Tibial artery (tissue), 4 donors: ENCODE measurements at regions not wholly inside any gene's neighbourhood (a gene's known extent, or its start where the extent isn't known, plus 50 kb on each side); places are given as distances from the start of the nearest gene placed in this dataset.

ENCODE experiments used
- DNase-seq, 2 donors: peaks; one replicate each; pipeline ENCODE4 v3.0.0-alpha.2; 2019
- H3K27ac ChIP-seq, 2 donors: fragments of 200-600 bp; sonication (generic) in 1 of 2; 1 replicate in 1 of 2; 2 replicates in 1 of 2; pipeline ENCODE4 v1.5.1; 2018 to 2019; ENCODE audit warnings: mild to moderate bottlenecking in 1 of 2
- H3K27me3 ChIP-seq, 2 donors: fragments of 200-600 bp; sonication (generic) in 1 of 2; one replicate each; pipeline versions ENCODE4 v1.5.1 to v1.6.0; 2016 to 2019
- H3K36me3 ChIP-seq, 3 donors: fragments of 200-600 bp; sonication (generic) in 2 of 3; one replicate each; pipeline ENCODE4 v1.5.1; 2016 to 2019; ENCODE audit warnings: mild to moderate bottlenecking in 2 of 3
- H3K4me1 ChIP-seq, 4 donors: fragments of 200-600 bp; sonication (generic) in 2 of 4; 1 replicate in 3 of 4; 2 replicates in 1 of 4; pipeline ENCODE4 v1.5.1; 2016 to 2019
- H3K4me3 ChIP-seq, 2 donors: fragments of 200-600 bp; sonication (generic) in 1 of 2; 1 replicate in 1 of 2; 2 replicates in 1 of 2; pipeline ENCODE4 v1.5.1; 2018 to 2019; ENCODE audit warnings: mild to moderate bottlenecking in 2 of 2
- H3K9me3 ChIP-seq, 3 donors: fragments of 200-600 bp; sonication (generic) in 1 of 3; one replicate each; pipeline ENCODE4 v1.5.1; 2016 to 2019
- intact Hi-C: fragments of 100-400 bp; cut with DNase I; formaldehyde crosslinking; loops from one replicate; pipeline ENCODE4 v1.15.0; 2023; ENCODE audit warnings: low total_unique reads
- TF ChIP-seq, protein P1 (sequence below), 2 experiments: fragments of 200-600 bp in 1 of 2; fragments of 450-650 bp in 1 of 2; IDR thresholded peaks; one replicate each; pipeline ENCODE4 v1.5.1; 2017 to 2019; ENCODE audit warnings: antibody characterized with exemption in 2 of 2, mild to moderate bottlenecking in 1 of 2, moderate library complexity in 1 of 2

DNA sequence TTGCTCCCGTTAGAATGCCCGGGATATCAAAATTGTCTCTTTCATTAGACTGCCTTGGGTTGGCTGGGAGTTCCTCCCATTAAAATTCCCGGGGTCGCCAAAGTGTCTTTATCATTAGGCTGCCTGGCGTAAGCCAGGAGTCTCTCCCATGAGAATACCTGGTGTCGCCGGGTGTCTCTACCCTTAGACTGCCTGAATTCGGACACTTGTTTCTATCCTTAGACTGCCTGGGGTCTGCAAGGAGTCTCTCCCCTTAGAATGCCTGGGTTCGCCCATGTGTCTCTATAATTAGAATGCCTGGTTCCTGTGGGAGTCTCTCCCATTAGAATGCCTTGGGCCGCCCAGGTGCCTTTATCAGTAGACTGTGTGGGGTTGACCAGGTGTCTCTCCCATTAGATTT lies 1538.2 kb downstream of the UQCRFS1 start:
- TF ChIP-seq, protein P1, sequence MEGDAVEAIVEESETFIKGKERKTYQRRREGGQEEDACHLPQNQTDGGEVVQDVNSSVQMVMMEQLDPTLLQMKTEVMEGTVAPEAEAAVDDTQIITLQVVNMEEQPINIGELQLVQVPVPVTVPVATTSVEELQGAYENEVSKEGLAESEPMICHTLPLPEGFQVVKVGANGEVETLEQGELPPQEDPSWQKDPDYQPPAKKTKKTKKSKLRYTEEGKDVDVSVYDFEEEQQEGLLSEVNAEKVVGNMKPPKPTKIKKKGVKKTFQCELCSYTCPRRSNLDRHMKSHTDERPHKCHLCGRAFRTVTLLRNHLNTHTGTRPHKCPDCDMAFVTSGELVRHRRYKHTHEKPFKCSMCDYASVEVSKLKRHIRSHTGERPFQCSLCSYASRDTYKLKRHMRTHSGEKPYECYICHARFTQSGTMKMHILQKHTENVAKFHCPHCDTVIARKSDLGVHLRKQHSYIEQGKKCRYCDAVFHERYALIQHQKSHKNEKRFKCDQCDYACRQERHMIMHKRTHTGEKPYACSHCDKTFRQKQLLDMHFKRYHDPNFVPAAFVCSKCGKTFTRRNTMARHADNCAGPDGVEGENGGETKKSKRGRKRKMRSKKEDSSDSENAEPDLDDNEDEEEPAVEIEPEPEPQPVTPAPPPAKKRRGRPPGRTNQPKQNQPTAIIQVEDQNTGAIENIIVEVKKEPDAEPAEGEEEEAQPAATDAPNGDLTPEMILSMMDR (IDR thresholded peaks at IDR 0.05), result no peak
- H3K27ac ChIP-seq, result no peak overlapping the region
- peaks cover 0 to 54% (median 0%) of the 10 kb centered on the region in 3 donors for H3K9me3 ChIP-seq
- H3K4me1 ChIP-seq, result no peaks in the 10 kb centered on the region
- DNase-seq, result no peak
- no peaks in the 10 kb centered on the region for H3K27me3 ChIP-seq
- no peak overlapping the region for H3K4me3 ChIP-seq
- no peaks in the 10 kb centered on the region for H3K36me3 ChIP-seq
- intact Hi-C loops, result no loop called here

DNA sequence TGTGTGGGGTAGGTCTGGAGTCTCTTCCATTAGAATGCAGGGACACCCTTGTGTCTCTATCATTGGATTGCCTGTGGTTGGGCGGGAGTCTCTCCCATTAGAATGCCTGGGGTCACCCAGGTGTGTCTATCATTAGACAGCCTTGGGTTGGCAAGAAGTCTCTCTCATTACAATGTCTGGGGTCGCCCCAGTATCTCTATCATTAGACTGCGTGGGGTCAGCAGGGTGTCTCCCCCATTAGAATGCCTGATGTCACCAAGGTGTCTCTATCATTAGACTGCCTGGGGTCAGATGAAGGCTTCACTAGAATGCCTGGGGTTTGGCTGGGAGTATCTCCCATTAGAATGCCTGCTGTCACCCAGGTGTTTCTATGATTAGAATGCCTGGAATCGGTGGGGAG lies 1539.0 kb downstream of the UQCRFS1 start:
- Histone ChIP-seq H3K36me3 (no peaks in the 10 kb centered on the region), H3K27ac (no peak overlapping the region), H3K4me3 (no peak overlapping the region), H3K27me3 (no peaks in the 10 kb centered on the region), H3K4me1 (no peaks in the 10 kb centered on the region), H3K9me3 (peaks cover 0 to 47% (median 0%) of the 10 kb centered on the region in 3 donors)
- TF ChIP-seq, protein P1 (IDR thresholded peaks at IDR 0.05), result no peak
- intact Hi-C loops, result no loop called here
- peak in 1 of 2 donors; percentile 20 for DNase-seq

GRCh38 chr19:27672309-27673047 lies 1540.5 kb downstream of the UQCRFS1 start:
- H3K4me3 ChIP-seq, result no peak overlapping the region
- H3K27ac ChIP-seq, result no peak overlapping the region
- peak; percentile 1 to 6 for DNase-seq
- no peaks in the 10 kb centered on the region for H3K4me1 ChIP-seq
- TF ChIP-seq, protein P1 (IDR thresholded peaks at IDR 0.05), result no peak
- no peaks in the 10 kb centered on the region for H3K27me3 ChIP-seq
- H3K9me3 ChIP-seq, result peaks cover 0 to 33% (median 0%) of the 10 kb centered on the region in 3 donors
- intact Hi-C loops, result no loop called here
- H3K36me3 ChIP-seq, result no peaks in the 10 kb centered on the region

DNA sequence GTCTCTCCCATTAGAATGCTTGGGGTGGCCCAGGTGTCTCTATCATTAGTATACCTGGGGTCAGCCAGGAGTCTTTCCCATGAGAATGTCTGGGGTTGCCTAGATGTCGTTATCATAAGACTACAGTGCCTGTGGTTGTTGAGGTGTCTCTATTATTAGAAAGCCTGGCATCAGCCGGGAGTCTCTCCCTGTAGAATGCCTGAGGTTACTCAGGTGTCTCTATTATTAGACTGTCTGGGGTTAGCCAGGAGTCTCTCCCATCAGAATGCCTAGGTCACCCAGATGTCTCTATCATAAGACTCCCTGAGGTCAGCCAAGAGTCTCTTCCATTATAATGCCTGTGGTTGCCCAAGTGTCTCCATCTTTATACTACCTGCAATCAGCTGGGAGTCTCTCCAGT lies 1541.1 kb downstream of the UQCRFS1 start:
- intact Hi-C loops, result no loop called here
- Histone ChIP-seq H3K9me3 (peaks cover 0 to 27% (median 0%) of the 10 kb centered on the region in 3 donors), H3K27me3 (no peaks in the 10 kb centered on the region), H3K4me3 (no peak overlapping the region), H3K4me1 (no peaks in the 10 kb centered on the region), H3K27ac (no peak overlapping the region), H3K36me3 (no peaks in the 10 kb centered on the region)
- DNase-seq, result peak in 1 of 2 donors; percentile 7
- TF ChIP-seq, protein P1 (IDR thresholded peaks at IDR 0.05), result no peak

GRCh38 chr19:27660428-27660827 lies 1552.5 kb downstream of the UQCRFS1 start:
- H3K9me3 ChIP-seq, result peaks cover 3 to 39% (median 30%) of the 10 kb centered on the region in 3 donors
- H3K27me3 ChIP-seq, result no peaks in the 10 kb centered on the region
- DNase-seq, result no peak
- intact Hi-C loops, result no loop called here
- H3K4me1 ChIP-seq, result no peaks in the 10 kb centered on the region
- no peak overlapping the region for H3K27ac ChIP-seq
- TF ChIP-seq, protein P1 (IDR thresholded peaks at IDR 0.05), result no peak
- H3K4me3 ChIP-seq, result no peak overlapping the region
- H3K36me3 ChIP-seq, result no peaks in the 10 kb centered on the region
